Right atrium auricular region (tissue), 2 donors: ENCODE measurements at regions not wholly inside any gene's neighbourhood (a gene's known extent, or its start where the extent isn't known, plus 50 kb on each side); places are given as distances from the start of the nearest gene placed in this dataset.

ENCODE experiments used
- DNase-seq: peaks from one replicate; pipeline ENCODE4 v3.0.0-alpha.2; 2019; ENCODE audit warnings: low spot score
- H3K27ac ChIP-seq, 2 donors: fragments of 200-600 bp; sonication (generic); 1 replicate in 1 of 2; 2 replicates in 1 of 2; pipeline ENCODE4 v1.5.1; 2016 to 2019
- H3K27me3 ChIP-seq, 2 donors: fragments of 200-600 bp; sonication (generic); one replicate each; pipeline versions ENCODE4 v1.5.1 to v1.6.0; 2017 to 2019
- H3K36me3 ChIP-seq: fragments of 200-600 bp; sonication (generic); one replicate; pipeline ENCODE4 v1.5.1; 2016
- H3K4me1 ChIP-seq, 2 donors: fragments of 200-600 bp; sonication (generic); one replicate each; pipeline versions ENCODE4 v1.5.1 to v1.6.0; 2017 to 2019
- H3K4me3 ChIP-seq, 2 donors: fragments of 200-600 bp; sonication (generic); 1 replicate in 1 of 2; 2 replicates in 1 of 2; pipeline ENCODE4 v1.5.1; 2017 to 2019; ENCODE audit warnings: mild to moderate bottlenecking in 1 of 2, moderate library complexity in 1 of 2
- H3K9me3 ChIP-seq, 2 donors: fragments of 200-600 bp; sonication (generic); one replicate each; pipeline ENCODE4 v1.5.1; 2019
- CTCF ChIP-seq, 2 donors: fragments of 200-600 bp; sonication (generic); IDR thresholded peaks; one replicate each; pipeline ENCODE4 v1.5.1; 2019; ENCODE audit warnings: antibody characterized with exemption in 2 of 2

GRCh38 chr2:147711031-147711430 is 133.8 kb upstream of the ACVR2A start:
- no peak for TF ChIP-seq CTCF (IDR thresholded peaks at IDR 0.05)
- no peaks in the 10 kb centered on the region for H3K27me3 ChIP-seq
- no peak overlapping the region for H3K4me3 ChIP-seq
- H3K36me3 ChIP-seq = no peaks in the 10 kb centered on the region
- H3K27ac ChIP-seq = no peak overlapping the region
- no peaks in the 10 kb centered on the region for H3K9me3 ChIP-seq
- H3K4me1 ChIP-seq = no peaks in the 10 kb centered on the region
- no peak for DNase-seq

- DNase-seq = no peak
- Histone ChIP-seq H3K27ac (no peak overlapping the region), H3K27me3 (no peaks in the 10 kb centered on the region), H3K9me3 (no peaks in the 10 kb centered on the region), H3K4me3 (no peak overlapping the region), H3K36me3 (no peaks in the 10 kb centered on the region), H3K4me1 (no peaks in the 10 kb centered on the region)
- TF ChIP-seq CTCF (IDR thresholded peaks at IDR 0.05) = no peak
Observed at GRCh38 chr2:147709655-147710054, 135.2 kb upstream of the ACVR2A start.

GRCh38 chr2:147703171-147703570 is 141.7 kb upstream of the ACVR2A start:
- Histone ChIP-seq H3K27me3 (no peaks in the 10 kb centered on the region), H3K27ac (no peak overlapping the region), H3K36me3 (no peaks in the 10 kb centered on the region), H3K4me3 (no peak overlapping the region), H3K4me1 (no peaks in the 10 kb centered on the region), H3K9me3 (no peaks in the 10 kb centered on the region)
- TF ChIP-seq CTCF (IDR thresholded peaks at IDR 0.05) = no peak
- DNase-seq = no peak

- no peaks in the 10 kb centered on the region for H3K36me3 ChIP-seq
- no peaks in the 10 kb centered on the region for H3K9me3 ChIP-seq
- no peak for TF ChIP-seq CTCF (IDR thresholded peaks at IDR 0.05)
- no peaks in the 10 kb centered on the region for H3K4me1 ChIP-seq
- H3K27me3 ChIP-seq = no peaks in the 10 kb centered on the region
- no peak overlapping the region for H3K4me3 ChIP-seq
- H3K27ac ChIP-seq = no peak overlapping the region
- no peak for DNase-seq
Observed at GRCh38 chr2:147698166-147698565, 146.7 kb upstream of the ACVR2A start.

GRCh38 chr2:147696426-147696825 is 148.4 kb upstream of the ACVR2A start:
- no peak for TF ChIP-seq CTCF (IDR thresholded peaks at IDR 0.05)
- Histone ChIP-seq H3K36me3 (no peaks in the 10 kb centered on the region), H3K9me3 (no peaks in the 10 kb centered on the region), H3K27me3 (no peaks in the 10 kb centered on the region), H3K27ac (no peak overlapping the region), H3K4me3 (no peak overlapping the region), H3K4me1 (no peaks in the 10 kb centered on the region)
- DNase-seq = no peak

- H3K36me3 ChIP-seq = no peaks in the 10 kb centered on the region
- TF ChIP-seq CTCF (IDR thresholded peaks at IDR 0.05) = no peak
- H3K27ac ChIP-seq = no peak overlapping the region
Observed at GRCh38 chr2:147689220-147689909, 155.5 kb upstream of the ACVR2A start.

More at GRCh38 chr2:147689220-147689909, 155.5 kb upstream of the ACVR2A start:
- Histone ChIP-seq H3K4me1 (no peaks in the 10 kb centered on the region), H3K4me3 (no peak overlapping the region), H3K27me3 (no peaks in the 10 kb centered on the region), H3K9me3 (no peaks in the 10 kb centered on the region)
- DNase-seq = no peak
